WTC11 (cell line): ENCODE measurements at regions not wholly inside any gene's neighbourhood (a gene's known extent, or its start where the extent isn't known, plus 50 kb on each side); places are given as distances from the start of the nearest gene placed in this dataset.

Experiments used
- ATF2 ChIP-seq: sonication (generic); formaldehyde crosslinking; IDR thresholded peaks from 2 replicates; pipeline ENCODE4 v1.8.1; 2022; ENCODE audit warnings: low read depth, missing genetic modification reagents, borderline replicate concordance
- MYBL2 ChIP-seq: sonication (generic); formaldehyde crosslinking; IDR thresholded peaks from 2 replicates; pipeline ENCODE4 v1.8.1; 2023; ENCODE audit warnings: mild to moderate bottlenecking, moderate library complexity, missing genetic modification reagents
- NR1H2 ChIP-seq: sonication (generic); formaldehyde crosslinking; IDR thresholded peaks from 2 replicates; pipeline ENCODE4 v1.9.0; 2021; ENCODE audit warnings: mild to moderate bottlenecking, moderate library complexity, missing genetic modification reagents
- PRDM15 ChIP-seq: sonication (generic); formaldehyde crosslinking; IDR thresholded peaks from 2 replicates; pipeline ENCODE4 v1.8.0; 2022; ENCODE audit warnings: missing genetic modification reagents
- STAT6 ChIP-seq: sonication (generic); formaldehyde crosslinking; conservative IDR thresholded peaks from 2 replicates; pipeline ENCODE4 v1.8.1; 2023; ENCODE audit warnings: mild to moderate bottlenecking, low read depth, missing genetic modification reagents, moderate library complexity
- ZNF281 ChIP-seq: sonication (generic); formaldehyde crosslinking; IDR thresholded peaks from 2 replicates; pipeline ENCODE4 v1.8.0; 2023; ENCODE audit warnings: mild to moderate bottlenecking, missing genetic modification reagents
- TF ChIP-seq, protein P1 (sequence below): sonication (generic); formaldehyde crosslinking; IDR thresholded peaks from 2 replicates; pipeline ENCODE4 v1.8.1; 2023; ENCODE audit warnings: mild to moderate bottlenecking, missing genetic modification reagents, borderline replicate concordance
- TF ChIP-seq, protein P2 (sequence below): sonication (generic); formaldehyde crosslinking; IDR thresholded peaks from 2 replicates; pipeline ENCODE4 v1.8.0; 2023; ENCODE audit warnings: missing genetic modification reagents, mild to moderate bottlenecking, borderline replicate concordance
- TF ChIP-seq, protein P3 (sequence below): sonication (generic); formaldehyde crosslinking; IDR thresholded peaks from 2 replicates; pipeline ENCODE4 v1.8.1; 2022; ENCODE audit warnings: mild to moderate bottlenecking, moderate library complexity, missing genetic modification reagents

- TF ChIP-seq NR1H2 (CRISPR knock-in tag) = no peak
- TF ChIP-seq ZNF281 (CRISPR knock-in tag) = no peak
- TF ChIP-seq STAT6 (CRISPR knock-in tag) = no peak
- TF ChIP-seq, protein P1, sequence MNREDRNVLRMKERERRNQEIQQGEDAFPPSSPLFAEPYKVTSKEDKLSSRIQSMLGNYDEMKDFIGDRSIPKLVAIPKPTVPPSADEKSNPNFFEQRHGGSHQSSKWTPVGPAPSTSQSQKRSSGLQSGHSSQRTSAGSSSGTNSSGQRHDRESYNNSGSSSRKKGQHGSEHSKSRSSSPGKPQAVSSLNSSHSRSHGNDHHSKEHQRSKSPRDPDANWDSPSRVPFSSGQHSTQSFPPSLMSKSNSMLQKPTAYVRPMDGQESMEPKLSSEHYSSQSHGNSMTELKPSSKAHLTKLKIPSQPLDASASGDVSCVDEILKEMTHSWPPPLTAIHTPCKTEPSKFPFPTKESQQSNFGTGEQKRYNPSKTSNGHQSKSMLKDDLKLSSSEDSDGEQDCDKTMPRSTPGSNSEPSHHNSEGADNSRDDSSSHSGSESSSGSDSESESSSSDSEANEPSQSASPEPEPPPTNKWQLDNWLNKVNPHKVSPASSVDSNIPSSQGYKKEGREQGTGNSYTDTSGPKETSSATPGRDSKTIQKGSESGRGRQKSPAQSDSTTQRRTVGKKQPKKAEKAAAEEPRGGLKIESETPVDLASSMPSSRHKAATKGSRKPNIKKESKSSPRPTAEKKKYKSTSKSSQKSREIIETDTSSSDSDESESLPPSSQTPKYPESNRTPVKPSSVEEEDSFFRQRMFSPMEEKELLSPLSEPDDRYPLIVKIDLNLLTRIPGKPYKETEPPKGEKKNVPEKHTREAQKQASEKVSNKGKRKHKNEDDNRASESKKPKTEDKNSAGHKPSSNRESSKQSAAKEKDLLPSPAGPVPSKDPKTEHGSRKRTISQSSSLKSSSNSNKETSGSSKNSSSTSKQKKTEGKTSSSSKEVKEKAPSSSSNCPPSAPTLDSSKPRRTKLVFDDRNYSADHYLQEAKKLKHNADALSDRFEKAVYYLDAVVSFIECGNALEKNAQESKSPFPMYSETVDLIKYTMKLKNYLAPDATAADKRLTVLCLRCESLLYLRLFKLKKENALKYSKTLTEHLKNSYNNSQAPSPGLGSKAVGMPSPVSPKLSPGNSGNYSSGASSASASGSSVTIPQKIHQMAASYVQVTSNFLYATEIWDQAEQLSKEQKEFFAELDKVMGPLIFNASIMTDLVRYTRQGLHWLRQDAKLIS (CRISPR knock-in tag) = no peak
- no peak for TF ChIP-seq PRDM15 (CRISPR knock-in tag)
- TF ChIP-seq, protein P2, sequence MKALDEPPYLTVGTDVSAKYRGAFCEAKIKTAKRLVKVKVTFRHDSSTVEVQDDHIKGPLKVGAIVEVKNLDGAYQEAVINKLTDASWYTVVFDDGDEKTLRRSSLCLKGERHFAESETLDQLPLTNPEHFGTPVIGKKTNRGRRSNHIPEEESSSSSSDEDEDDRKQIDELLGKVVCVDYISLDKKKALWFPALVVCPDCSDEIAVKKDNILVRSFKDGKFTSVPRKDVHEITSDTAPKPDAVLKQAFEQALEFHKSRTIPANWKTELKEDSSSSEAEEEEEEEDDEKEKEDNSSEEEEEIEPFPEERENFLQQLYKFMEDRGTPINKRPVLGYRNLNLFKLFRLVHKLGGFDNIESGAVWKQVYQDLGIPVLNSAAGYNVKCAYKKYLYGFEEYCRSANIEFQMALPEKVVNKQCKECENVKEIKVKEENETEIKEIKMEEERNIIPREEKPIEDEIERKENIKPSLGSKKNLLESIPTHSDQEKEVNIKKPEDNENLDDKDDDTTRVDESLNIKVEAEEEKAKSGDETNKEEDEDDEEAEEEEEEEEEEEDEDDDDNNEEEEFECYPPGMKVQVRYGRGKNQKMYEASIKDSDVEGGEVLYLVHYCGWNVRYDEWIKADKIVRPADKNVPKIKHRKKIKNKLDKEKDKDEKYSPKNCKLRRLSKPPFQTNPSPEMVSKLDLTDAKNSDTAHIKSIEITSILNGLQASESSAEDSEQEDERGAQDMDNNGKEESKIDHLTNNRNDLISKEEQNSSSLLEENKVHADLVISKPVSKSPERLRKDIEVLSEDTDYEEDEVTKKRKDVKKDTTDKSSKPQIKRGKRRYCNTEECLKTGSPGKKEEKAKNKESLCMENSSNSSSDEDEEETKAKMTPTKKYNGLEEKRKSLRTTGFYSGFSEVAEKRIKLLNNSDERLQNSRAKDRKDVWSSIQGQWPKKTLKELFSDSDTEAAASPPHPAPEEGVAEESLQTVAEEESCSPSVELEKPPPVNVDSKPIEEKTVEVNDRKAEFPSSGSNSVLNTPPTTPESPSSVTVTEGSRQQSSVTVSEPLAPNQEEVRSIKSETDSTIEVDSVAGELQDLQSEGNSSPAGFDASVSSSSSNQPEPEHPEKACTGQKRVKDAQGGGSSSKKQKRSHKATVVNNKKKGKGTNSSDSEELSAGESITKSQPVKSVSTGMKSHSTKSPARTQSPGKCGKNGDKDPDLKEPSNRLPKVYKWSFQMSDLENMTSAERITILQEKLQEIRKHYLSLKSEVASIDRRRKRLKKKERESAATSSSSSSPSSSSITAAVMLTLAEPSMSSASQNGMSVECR (CRISPR knock-in tag) = no peak
- TF ChIP-seq MYBL2 = no peak
- TF ChIP-seq ATF2 (CRISPR knock-in tag) = no peak
- TF ChIP-seq, protein P3, sequence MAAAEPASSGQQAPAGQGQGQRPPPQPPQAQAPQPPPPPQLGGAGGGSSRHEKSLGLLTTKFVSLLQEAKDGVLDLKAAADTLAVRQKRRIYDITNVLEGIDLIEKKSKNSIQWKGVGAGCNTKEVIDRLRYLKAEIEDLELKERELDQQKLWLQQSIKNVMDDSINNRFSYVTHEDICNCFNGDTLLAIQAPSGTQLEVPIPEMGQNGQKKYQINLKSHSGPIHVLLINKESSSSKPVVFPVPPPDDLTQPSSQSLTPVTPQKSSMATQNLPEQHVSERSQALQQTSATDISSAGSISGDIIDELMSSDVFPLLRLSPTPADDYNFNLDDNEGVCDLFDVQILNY (CRISPR knock-in tag) = no peak
Observed at GRCh38 chr5:159601216-159601615, 270.9 kb upstream of the IL12B start (continued).
